OCI-LY3 (cell line): ENCODE measurements at regions not wholly inside any gene's neighbourhood (a gene's known extent, or its start where the extent isn't known, plus 50 kb on each side); places are given as distances from the start of the nearest gene placed in this dataset.

ENCODE experiments used
- CTCF ChIP-seq: fragments of 200-600, 300-600 bp; sonication (generic); IDR thresholded peaks from 2 replicates; pipeline ENCODE4 v1.5.1; 2014; ENCODE audit warnings: antibody characterized with exemption, low read length, low read depth
- EZH2phosphoT487 ChIP-seq: fragments of 200-600 bp; shearing (Covaris generic); IDR thresholded peaks from 2 replicates; pipeline ENCODE4 v1.6.1; 2018; ENCODE audit warnings: antibody characterized with exemption, mixed run types, low read depth

DNA sequence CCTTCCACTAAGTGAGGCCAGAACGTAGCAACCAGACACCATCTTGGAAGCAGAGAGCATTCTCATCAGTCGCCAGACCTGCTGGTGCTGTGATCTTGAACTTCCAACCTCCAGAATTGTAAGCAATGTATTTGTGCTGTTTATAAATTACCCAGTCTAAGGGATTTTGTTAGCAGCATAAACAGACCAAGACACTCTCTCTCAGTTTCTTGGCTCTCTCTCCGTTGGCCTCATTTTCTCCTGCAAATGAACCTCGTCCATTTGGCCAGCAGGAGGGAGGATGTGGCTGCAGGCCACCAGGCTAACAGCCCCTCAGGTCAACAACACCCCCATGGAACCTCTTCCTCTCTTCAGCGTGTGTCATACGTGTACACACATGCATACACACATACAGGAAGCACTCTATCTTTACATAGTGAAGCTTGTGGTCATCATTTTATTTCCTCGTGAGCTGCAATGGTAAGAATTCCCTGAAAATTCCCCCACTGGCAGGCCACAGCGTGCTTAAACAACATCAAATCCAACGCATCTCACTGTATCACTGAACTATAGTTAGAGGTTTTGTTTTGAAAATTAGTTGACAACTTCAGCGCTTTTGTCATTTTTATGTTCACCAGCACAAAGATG is 62.8 kb upstream of the PPP1R26 start:
- TF ChIP-seq CTCF: no peak
- no peak for TF ChIP-seq EZH2phosphoT487
